ENCODE measurements at regions not wholly inside any gene's neighbourhood (a gene's known extent, or its start where the extent isn't known, plus 50 kb on each side); places are given as distances from the start of the nearest gene placed in this dataset.
"Not testable (repeated sequence)": the region's sequence is repeated elsewhere in the genome, so short reads cannot be mapped to it uniquely, and the experiment has no call there.

GRCh38 chr1:199901341-199901740 is 126.2 kb upstream of the NR5A2 start:
- no peak for DNase-seq (ENCODE audit: low read depth in 3 of 3)

- DNase-seq (ENCODE audit: low read depth in 3 of 3): no peak
Observed at GRCh38 chr1:199907361-199907760, 120.1 kb upstream of the NR5A2 start.

GRCh38 chr1:199909137-199909536 is 118.4 kb upstream of the NR5A2 start:
- no peak for DNase-seq (ENCODE audit: low read depth in 3 of 3)

- DNase-seq (ENCODE audit: low read depth in 3 of 3): no peak
Observed at GRCh38 chr1:199913318-199913717, 114.2 kb upstream of the NR5A2 start.

GRCh38 chr1:199914546-199914945 is 113.0 kb upstream of the NR5A2 start:
- DNase-seq (ENCODE audit: low read depth in 3 of 3): no peak

GRCh38 chr1:199918196-199918769 is 109.2 kb upstream of the NR5A2 start:
- no peak for DNase-seq (ENCODE audit: low read depth in 3 of 3)

GRCh38 chr1:199920635-199921034 is 106.9 kb upstream of the NR5A2 start:
- DNase-seq (ENCODE audit: low read depth in 3 of 3): no peak

GRCh38 chr1:199929556-199929955 is 98.0 kb upstream of the NR5A2 start:
- no peak for DNase-seq (ENCODE audit: low read depth in 3 of 3)

GRCh38 chr1:199930067-199930466 is 97.4 kb upstream of the NR5A2 start:
- DNase-seq (ENCODE audit: low read depth in 3 of 3): not testable (repeated sequence)

- no peak for DNase-seq (ENCODE audit: low read depth in 3 of 3)
Observed at GRCh38 chr1:199931666-199932377, 95.7 kb upstream of the NR5A2 start.

GRCh38 chr1:199932462-199932861 is 95.0 kb upstream of the NR5A2 start:
- DNase-seq (ENCODE audit: low read depth in 3 of 3): no peak

- DNase-seq (ENCODE audit: low read depth in 3 of 3): no peak
Observed at GRCh38 chr1:199936441-199936840, 91.1 kb upstream of the NR5A2 start.

GRCh38 chr1:199937161-199937560 is 90.3 kb upstream of the NR5A2 start:
- no peak for DNase-seq (ENCODE audit: low read depth in 3 of 3)

GRCh38 chr1:199937661-199938060 is 89.8 kb upstream of the NR5A2 start:
- no peak for DNase-seq (ENCODE audit: low read depth in 3 of 3)

GRCh38 chr1:199944986-199945385 is 82.5 kb upstream of the NR5A2 start:
- no peak for DNase-seq (ENCODE audit: low read depth in 3 of 3)

- no peak for DNase-seq (ENCODE audit: low read depth in 3 of 3)
Observed at GRCh38 chr1:199945591-199945990, 81.9 kb upstream of the NR5A2 start.

GRCh38 chr1:199946305-199947155 is 81.0 kb upstream of the NR5A2 start:
- no peak for DNase-seq (ENCODE audit: low read depth in 3 of 3)

- DNase-seq (ENCODE audit: low read depth in 3 of 3): no peak
Observed at GRCh38 chr1:199948587-199949280, 78.8 kb upstream of the NR5A2 start.

- DNase-seq (ENCODE audit: low read depth in 3 of 3): not testable (repeated sequence)
Observed at GRCh38 chr1:199951005-199951404, 76.5 kb upstream of the NR5A2 start.

GRCh38 chr1:199953651-199954050 is 73.9 kb upstream of the NR5A2 start:
- no peak for DNase-seq (ENCODE audit: low read depth in 3 of 3)

- DNase-seq (ENCODE audit: low read depth in 3 of 3): no peak
Observed at GRCh38 chr1:199954699-199955098, 72.8 kb upstream of the NR5A2 start.

- no peak for DNase-seq (ENCODE audit: low read depth in 3 of 3)
Observed at GRCh38 chr1:199955235-199955634, 72.3 kb upstream of the NR5A2 start.
